Hematopoietic multipotent progenitor cell treated with erythropoietin and hydrocortisone succinate and interleukin-3 and kit ligand, for 17 days (in vitro differentiated cells): ENCODE measurements at regions not wholly inside any gene's neighbourhood (a gene's known extent, or its start where the extent isn't known, plus 50 kb on each side); places are given as distances from the start of the nearest gene placed in this dataset.
"Not testable (repeated sequence)": the region's sequence is repeated elsewhere in the genome, so short reads cannot be mapped to it uniquely, and the experiment has no call there.

ENCODE experiments used
- DNase-seq: peaks from one replicate; pipeline ENCODE4 v3.0.0-alpha.2; 2015; ENCODE audit warnings: low spot score

DNA sequence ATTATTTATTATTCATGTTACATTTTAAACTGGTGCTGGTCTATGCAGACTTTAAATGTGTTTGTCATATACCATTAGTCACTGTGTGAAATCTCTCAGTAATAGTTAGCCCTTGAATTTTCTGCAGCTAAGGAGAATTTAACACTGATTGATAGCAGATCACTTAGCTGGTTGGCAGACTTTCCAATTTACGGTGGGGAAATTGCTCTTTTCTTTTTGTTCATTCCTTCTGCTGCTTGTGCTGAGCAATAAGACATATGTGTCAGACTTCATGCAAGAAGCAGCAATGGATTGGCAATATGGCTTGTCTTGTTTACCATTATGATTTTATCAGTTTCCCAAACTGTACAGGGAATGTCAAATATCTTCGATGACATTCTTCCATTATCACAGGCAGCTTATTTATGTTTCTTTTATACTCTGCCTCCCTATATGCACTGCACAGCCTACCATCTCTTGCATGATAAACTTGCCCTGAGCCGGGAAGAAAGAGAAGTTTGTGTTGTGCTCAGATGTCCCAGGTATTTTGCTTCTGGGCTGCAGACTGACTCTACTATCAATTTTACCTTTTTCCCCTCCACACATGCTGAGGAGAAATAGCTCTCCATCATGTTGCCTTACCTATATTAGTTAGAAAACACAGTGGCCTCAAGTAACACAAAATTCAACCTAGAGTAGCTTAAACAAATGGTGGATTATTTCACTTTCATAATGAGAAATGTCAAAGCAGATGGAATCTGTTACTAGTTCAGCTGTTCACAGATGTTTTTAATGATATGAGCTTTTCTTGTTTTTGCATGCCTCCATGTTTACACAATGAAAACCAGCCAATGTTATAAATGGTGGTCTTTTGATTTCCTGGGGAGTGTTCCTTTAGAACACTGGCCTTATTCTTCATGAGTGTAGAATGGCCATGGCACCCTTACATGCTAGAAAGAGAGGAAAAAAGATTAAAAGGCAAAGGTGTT is 968.1 kb upstream of the GOT2 start:
- DNase-seq: no peak

GRCh38 chr16:59699786-59700185 is 965.7 kb upstream of the GOT2 start:
- DNase-seq: no peak

DNA sequence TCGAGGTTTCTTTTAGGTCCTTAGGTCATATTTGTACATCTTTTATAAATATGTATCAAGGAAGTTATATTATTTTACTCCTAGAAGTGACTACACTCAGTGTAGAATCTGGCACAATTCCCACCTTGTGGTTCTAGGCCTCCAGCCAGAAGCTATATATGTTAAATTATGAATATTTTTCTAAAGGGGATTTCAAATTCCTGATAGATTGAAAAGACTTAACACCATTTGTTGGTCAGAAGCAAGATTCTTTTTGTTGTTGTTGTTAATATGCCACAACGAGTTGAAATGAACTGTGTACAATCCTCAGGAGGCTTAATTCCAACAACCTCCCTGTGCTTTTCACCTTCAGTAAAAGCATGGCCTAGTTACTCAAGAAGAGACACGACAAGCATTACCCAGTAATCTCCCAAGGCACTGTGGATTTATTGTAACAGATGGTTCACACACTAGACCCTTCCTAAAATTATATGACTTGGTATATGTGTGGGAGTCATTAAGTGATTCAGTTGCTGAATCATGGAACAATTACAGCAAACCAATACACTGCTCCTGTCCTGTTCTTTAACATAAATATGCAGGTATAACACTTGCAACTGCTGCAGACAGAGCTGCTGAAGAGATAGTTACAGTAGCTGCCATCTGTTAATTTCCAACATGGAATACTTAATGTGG is 964.4 kb upstream of the GOT2 start:
- no peak for DNase-seq

GRCh38 chr16:59697761-59698160 is 963.6 kb upstream of the GOT2 start:
- no peak for DNase-seq

- DNase-seq: no peak
Observed at GRCh38 chr16:59697236-59697635, 963.1 kb upstream of the GOT2 start.

- DNase-seq: no peak
Observed at GRCh38 chr16:59696495-59696894, 962.4 kb upstream of the GOT2 start.

DNA sequence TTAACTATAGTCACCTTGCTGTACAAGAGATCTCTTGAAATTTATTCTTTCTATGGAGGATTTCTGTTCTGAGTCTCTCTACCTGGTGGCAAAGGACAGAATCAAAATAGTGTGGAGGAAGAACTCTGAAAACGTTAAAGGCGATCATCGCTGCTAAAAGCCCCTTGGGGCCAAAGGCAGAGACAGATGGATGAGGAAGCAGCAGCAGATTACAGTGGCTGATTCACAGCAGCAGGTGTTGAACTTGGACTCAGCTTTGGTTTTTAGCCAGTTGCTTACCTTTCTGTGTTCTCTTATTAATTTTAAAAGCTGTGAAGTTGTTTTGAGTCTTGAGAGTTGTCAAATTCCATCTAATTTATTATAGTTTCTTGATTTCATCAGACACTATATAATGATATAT is 956.1 kb upstream of the GOT2 start:
- DNase-seq: no peak

DNA sequence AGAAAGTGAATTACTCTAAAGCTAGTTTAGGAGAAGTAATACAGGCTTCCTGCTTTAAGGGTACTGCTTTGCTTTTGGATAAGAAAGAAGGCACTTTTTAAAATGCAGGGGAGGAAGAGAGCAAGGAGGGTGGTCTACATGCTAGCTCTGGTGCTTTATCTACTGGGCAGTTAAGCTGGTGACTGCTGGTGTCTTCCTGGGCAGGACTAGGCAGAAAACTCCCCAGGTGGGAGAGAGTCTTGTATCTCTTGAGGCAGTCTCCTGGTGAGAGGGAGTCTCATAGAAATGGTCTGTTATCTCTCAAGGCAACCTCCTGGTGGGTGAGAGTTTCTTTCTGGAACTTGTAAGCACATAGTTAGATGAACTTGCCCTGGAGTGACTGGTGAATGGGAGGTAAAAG is 953.9 kb upstream of the GOT2 start:
- DNase-seq: no peak

- no peak for DNase-seq
Observed at GRCh38 chr16:59686405-59686804, 952.3 kb upstream of the GOT2 start.

DNA sequence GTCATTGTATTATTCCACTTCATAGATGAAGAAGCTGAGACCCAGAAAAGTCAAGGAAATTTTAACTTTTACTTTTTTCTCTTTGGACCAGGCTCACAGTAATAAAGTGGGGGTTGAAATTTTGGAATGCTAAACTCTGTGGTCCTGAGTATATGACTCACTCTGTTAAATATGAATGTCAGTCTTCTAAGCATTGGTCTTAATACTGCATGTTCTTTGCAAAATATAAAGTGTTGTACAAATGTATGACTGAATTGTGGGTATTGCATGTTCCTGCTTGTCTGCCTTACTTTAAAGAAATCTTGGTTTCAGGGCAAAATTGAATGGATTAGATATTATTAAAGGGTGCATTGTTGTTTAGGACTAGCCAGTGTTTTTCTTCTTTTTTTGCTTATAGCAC is 950.8 kb upstream of the GOT2 start:
- DNase-seq: no peak

DNA sequence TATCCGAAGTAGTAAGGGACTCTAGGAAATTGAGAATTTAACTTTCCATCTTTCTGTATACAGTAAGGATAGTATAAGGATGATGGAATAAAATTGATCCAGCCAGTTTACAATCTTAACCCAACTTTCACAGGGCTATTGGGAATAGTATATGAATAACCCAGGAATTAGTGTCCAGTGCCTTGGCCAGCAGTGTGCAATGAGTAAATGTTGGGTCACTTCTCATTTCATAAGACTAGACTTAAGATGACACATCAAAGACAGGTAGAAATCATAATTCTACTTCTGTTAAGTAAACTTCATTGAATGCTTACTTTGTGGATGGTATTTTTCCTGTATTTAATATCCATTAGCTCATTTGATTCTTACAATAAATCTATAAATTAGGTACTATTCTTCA is 949.6 kb upstream of the GOT2 start:
- no peak for DNase-seq

DNA sequence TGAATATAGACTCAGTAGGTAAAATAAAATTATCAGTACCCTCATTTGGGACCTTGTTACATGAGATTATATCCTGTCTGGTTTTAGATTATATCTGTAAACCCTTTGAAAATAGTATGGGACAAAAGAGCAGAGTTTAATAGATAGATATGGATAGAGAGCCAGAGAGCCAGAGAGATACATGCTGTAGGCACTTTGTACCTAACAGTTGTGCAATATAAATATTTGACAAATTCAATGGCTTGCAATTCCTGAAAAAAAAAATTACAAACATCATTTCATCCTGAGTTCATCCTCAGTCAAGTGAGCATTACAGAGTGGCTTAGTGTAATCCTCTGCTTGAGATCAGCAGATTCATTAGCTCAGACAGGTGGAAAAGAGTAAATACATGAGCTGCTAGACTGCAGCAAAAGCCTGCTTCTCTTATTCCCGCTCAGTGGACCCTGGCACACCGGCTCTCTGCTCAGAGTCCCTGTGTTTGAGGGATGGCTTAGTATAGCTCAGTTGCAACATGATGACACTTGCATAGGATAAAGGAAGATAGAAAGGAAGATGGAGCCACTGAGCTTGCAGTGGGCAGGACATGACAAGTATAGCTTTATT is 931.6 kb upstream of the GOT2 start:
- DNase-seq: no peak

GRCh38 chr16:59658572-59658971 is 924.5 kb upstream of the GOT2 start:
- no peak for DNase-seq

DNA sequence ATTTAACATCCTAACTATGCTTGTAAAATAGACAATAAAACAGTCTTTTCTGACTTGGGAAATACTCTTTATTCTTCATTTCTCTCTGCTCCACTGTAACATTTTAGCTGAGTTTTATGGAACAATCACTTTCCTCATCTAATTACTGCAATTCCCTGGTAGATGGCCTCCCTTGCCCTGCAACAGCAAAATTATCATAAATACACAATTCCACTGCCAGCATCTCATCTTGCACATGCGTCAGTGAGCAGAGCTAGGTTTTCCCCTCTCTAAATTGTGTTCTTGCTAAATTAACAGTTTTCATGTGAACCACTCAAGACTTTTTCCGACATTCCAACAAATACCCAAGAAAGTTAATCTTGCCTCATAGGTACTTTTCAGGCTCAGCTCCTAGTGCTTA is 920.9 kb upstream of the GOT2 start:
- DNase-seq: no peak

DNA sequence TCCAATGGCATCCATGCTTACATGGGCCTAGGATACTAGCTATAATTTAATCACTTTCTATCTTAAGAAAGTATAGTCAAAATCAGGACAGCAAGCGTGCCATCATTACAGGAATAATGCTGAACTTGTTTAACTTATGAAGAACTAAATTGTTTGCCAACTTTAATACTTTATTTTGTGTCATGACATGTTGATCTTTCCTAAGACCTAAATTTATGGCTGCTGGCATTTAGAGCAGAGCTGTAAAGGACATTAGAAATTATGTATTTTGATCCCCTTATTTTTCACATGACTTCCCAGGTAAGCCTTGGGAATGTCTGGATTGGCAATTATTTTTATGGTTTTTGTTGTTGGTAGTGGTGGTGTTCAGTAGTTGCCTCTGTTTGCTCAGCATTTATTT is 920.3 kb upstream of the GOT2 start:
- no peak for DNase-seq

DNA sequence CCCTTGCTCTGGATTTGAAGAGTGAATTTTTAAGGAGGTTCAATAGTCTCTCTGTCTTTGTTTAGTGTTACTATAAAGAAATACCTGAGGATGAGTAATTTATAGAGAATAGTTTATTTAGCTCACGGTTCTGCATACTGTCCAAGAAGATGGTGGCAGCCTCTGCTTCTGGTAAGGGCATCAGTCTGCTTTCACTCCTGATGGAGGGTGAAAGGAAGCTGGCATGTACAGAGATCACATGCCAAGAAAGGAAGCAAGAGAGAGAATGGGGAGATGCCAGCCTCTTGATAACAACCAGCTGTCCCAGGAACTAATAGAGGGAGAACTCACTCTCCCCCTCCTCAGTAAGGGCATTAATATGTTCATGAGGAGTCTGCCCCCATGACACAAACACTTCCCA is 917.5 kb upstream of the GOT2 start:
- DNase-seq: no peak

DNA sequence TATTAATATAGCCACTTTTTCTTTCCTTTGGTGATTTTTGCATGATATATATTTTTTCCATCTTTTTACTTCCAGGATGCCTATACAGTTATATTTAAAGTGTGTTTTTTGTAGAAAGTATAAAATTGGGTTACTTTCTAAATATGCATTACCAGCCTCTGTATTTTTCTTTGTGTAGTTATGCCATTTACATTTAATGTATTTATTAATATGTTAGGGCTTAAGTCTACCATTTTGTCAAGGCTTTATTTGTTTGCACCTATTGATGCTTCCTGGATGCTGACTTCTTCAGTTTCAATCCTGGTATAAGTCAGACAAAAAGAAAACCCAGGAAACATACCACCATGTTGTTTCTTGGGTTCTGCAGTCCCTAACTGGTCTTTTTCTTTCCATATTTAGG is 911.1 kb upstream of the GOT2 start:
- no peak for DNase-seq

DNA sequence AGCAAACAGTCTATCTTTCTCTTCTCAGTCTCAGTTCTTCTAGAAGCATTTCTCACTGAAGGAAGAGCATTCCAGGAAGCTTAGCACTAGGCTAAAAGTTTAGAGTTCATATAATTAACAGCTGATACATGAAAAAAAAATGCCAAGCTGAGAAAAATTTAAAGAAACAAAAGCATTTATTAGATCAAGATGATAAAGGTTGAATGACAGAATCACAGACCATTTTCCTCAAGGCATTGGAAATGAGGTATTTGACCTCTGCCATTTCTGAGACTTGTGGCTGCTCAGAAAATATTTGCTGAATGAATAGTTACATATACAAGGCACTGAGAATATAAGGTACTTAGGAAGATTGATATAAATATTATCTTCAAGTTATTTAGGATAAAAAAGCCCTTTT is 901.6 kb upstream of the GOT2 start:
- no peak for DNase-seq

GRCh38 chr16:59634951-59635350 is 900.8 kb upstream of the GOT2 start:
- DNase-seq: no peak

- DNase-seq: no peak
Observed at GRCh38 chr16:59634004-59634579, 900.0 kb upstream of the GOT2 start.

- no peak for DNase-seq
Observed at GRCh38 chr16:59632276-59632855, 898.2 kb upstream of the GOT2 start.

DNA sequence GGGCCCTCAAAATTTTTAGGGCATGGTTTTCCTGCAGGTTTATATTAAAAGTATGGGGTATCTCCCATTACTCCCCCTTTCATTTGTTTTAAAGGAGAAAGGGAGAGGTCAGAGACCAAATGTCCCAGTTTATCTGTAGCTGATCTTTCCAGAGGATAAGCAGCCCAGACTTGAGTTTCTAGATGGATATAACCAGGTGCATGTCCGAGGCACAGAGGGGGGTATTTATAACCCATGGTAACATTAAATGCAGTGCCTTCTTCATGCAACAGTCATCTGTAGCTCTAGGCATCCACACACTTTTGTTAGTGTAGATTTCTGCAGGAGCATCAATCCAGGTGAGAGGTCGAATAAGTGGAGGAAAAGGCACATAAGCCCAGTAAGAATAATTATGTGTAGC is 890.3 kb upstream of the GOT2 start:
- DNase-seq: not testable (repeated sequence)
